Progenitor cell of endocrine pancreas (in vitro differentiated cells): ENCODE measurements at regions not wholly inside any gene's neighbourhood (a gene's known extent, or its start where the extent isn't known, plus 50 kb on each side); places are given as distances from the start of the nearest gene placed in this dataset.

ENCODE experiments used
- DNase-seq: peaks from one replicate; pipeline ENCODE4 v3.0.0; 2021; ENCODE audit warnings: low spot score; ENCODE audit not compliant: unreplicated experiment
- H3K27ac Mint-ChIP-seq: 2 replicates; pipeline ENCODE4 v1.8.0; 2021; ENCODE audit warnings: mild to moderate bottlenecking, moderate library complexity, mixed read lengths
- H3K27me3 Mint-ChIP-seq: 2 replicates; pipeline ENCODE4 v1.8.0; 2021; ENCODE audit warnings: mixed read lengths
- H3K36me3 Mint-ChIP-seq: 2 replicates; pipeline ENCODE4 v1.8.0; 2022; ENCODE audit warnings: mixed read lengths; ENCODE audit not compliant: insufficient read depth
- H3K4me1 Mint-ChIP-seq: 2 replicates; pipeline ENCODE4 v1.8.0; 2021; ENCODE audit warnings: low read depth, mixed read lengths
- H3K4me3 Mint-ChIP-seq: 2 replicates; pipeline ENCODE4 v1.8.0; 2021; ENCODE audit warnings: low read depth, mild to moderate bottlenecking, moderate library complexity, mixed read lengths
- H3K9me3 Mint-ChIP-seq: 2 replicates; pipeline ENCODE4 v1.8.0; 2021; ENCODE audit warnings: low read depth, mixed read lengths
- CTCF ChIP-seq: fragments of 200-600 bp; sonication (generic); IDR thresholded peaks from one replicate; pipeline ENCODE4 v1.5.0; 2021; ENCODE audit warnings: antibody characterized with exemption, mild to moderate bottlenecking; ENCODE audit not compliant: unreplicated experiment

DNA sequence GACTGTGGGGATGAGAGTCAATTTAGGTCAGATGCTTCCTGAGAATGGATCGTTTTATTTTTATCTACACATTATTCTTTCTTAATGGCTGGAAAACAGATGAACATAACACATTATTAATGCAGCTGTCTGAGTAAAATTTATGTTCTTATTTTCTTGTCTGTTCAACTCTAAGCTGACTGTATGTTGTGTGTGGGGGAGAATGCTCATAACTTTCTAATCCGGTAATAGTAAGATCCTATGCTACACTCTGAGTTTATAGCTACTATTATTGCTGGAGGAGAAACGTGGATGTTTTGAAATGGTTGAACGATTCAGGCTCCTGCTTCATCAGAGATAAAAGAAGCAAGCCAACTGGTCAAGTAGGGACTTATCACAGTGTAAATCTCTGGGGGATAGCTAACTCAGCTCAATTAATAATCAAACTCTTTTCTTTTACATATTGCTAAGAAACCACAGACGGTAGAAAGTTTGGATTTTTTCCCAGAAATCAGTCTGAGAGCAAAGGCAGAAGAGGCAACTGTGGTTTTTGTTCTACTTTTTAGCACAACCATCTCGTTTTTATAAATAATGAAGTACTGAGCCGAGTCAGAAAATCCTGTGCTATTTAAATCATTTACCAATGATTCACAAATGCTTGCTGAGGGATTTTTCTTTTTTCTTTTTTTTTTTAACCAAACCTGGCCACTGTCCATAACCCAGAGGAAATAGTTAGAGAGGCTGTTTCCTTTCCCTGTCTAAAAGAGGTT lies 265.0 kb upstream of the FAM174A start:
- TF ChIP-seq CTCF, result no peak
- no peaks in the 10 kb centered on the region for H3K36me3 Mint-ChIP-seq
- H3K4me3 Mint-ChIP-seq, result no peak overlapping the region
- no peaks in the 10 kb centered on the region for H3K4me1 Mint-ChIP-seq
- no peak for DNase-seq
- no peak overlapping the region for H3K27ac Mint-ChIP-seq
- no peaks in the 10 kb centered on the region for H3K27me3 Mint-ChIP-seq
- H3K9me3 Mint-ChIP-seq, result no peaks in the 10 kb centered on the region

DNA sequence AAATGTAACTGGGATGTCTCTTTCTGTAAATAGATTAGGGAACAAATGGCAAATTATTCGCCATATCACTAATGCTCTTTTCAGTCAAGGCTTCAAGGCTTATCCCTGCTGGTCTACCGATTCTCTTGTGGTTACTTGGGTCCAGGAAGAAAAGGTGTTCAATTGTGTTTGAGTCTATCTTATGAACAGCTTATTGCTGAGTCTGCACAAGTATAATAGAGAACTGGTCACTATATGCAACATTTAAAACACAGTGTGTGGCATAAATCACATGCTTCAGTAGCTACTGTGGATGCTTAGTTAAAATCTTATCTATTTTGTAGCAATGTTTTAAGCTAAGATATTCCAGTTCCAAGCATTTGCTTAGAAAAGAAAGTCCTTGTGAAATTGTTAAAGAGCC lies 274.2 kb upstream of the FAM174A start:
- no peak for DNase-seq
- H3K36me3 Mint-ChIP-seq, result no peaks in the 10 kb centered on the region
- H3K27ac Mint-ChIP-seq, result no peak overlapping the region
- H3K4me3 Mint-ChIP-seq, result no peak overlapping the region
- H3K27me3 Mint-ChIP-seq, result no peaks in the 10 kb centered on the region
- no peaks in the 10 kb centered on the region for H3K9me3 Mint-ChIP-seq
- TF ChIP-seq CTCF, result no peak
- H3K4me1 Mint-ChIP-seq, result no peaks in the 10 kb centered on the region

GRCh38 chr5:100252944-100253343 lies 282.2 kb upstream of the FAM174A start:
- H3K27me3 Mint-ChIP-seq, result no peaks in the 10 kb centered on the region

DNA sequence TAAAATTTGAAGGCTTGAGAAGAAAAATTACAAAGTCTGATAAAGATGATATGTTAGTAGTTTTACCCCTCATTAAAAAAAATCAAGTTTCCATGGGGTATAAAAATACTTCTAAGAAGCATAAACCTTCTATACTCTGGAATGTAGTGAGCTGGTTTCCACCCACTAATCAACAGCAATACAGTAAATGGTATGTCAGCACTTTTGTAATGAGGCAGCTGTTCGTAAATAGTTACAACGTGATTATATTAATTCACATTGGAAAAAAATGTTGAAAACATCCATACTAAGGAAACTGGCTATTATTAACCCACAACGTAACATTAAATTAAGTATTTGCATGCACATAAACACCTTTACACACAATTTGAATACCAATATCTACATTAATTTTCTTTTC lies 283.1 kb upstream of the FAM174A start:
- TF ChIP-seq CTCF, result no peak
- Mint-ChIP-seq H3K9me3 (no peaks in the 10 kb centered on the region), H3K27ac (no peak overlapping the region), H3K4me1 (no peaks in the 10 kb centered on the region), H3K4me3 (no peak overlapping the region), H3K36me3 (no peaks in the 10 kb centered on the region), H3K27me3 (no peaks in the 10 kb centered on the region)
- no peak for DNase-seq

More at GRCh38 chr5:100252944-100253343, 282.2 kb upstream of the FAM174A start:
- no peak overlapping the region for H3K4me3 Mint-ChIP-seq
- no peak for DNase-seq
- H3K36me3 Mint-ChIP-seq, result no peaks in the 10 kb centered on the region
- no peak overlapping the region for H3K27ac Mint-ChIP-seq
- TF ChIP-seq CTCF, result no peak
- no peaks in the 10 kb centered on the region for H3K4me1 Mint-ChIP-seq
- no peaks in the 10 kb centered on the region for H3K9me3 Mint-ChIP-seq

- Mint-ChIP-seq H3K4me1 (no peaks in the 10 kb centered on the region), H3K36me3 (no peaks in the 10 kb centered on the region), H3K27ac (no peak overlapping the region), H3K27me3 (no peaks in the 10 kb centered on the region), H3K4me3 (no peak overlapping the region), H3K9me3 (no peaks in the 10 kb centered on the region)
- no peak for TF ChIP-seq CTCF
- no peak for DNase-seq
Measured at GRCh38 chr5:100249884-100250269, 285.3 kb upstream of the FAM174A start.
